Spleen (tissue), 11 donors: ENCODE measurements at regions not wholly inside any gene's neighbourhood (a gene's known extent, or its start where the extent isn't known, plus 50 kb on each side); places are given as distances from the start of the nearest gene placed in this dataset.

Source experiments
- DNase-seq: peaks from one replicate; pipeline ENCODE4 v3.0.0-alpha.2; 2020
- H3K27ac ChIP-seq, 8 donors: fragments of 200-600 bp; sonication (generic) in 7 of 8; 1 replicate in 4 of 8; 2 replicates in 4 of 8; pipeline versions ENCODE4 v1.5.0 to v1.8.0; 2016 to 2021; ENCODE audit warnings: inconsistent platforms in 4 of 8, mild to moderate bottlenecking in 4 of 8, moderate library complexity in 1 of 8
- H3K27me3 ChIP-seq, 7 donors: fragments of 200-600 bp; sonication (generic) in 6 of 7; replicated peaks in 1 of 7; 1 replicate in 4 of 7; 2 replicates in 3 of 7; pipeline versions ENCODE4 v1.5.0 to v1.8.0; 2016 to 2021; ENCODE audit warnings: inconsistent platforms in 3 of 7, mild to moderate bottlenecking in 1 of 7
- H3K36me3 ChIP-seq, 6 donors: fragments of 200-600 bp; sonication (generic) in 5 of 6; 1 replicate in 4 of 6; 2 replicates in 2 of 6; pipeline versions ENCODE4 v1.5.0 to v1.8.0; 2016 to 2021; ENCODE audit warnings: inconsistent platforms in 2 of 6
- H3K4me1 ChIP-seq, 6 donors: fragments of 200-600 bp; sonication (generic) in 5 of 6; 1 replicate in 3 of 6; 2 replicates in 3 of 6; pipeline versions ENCODE4 v1.5.0 to v1.8.0; 2016 to 2021; ENCODE audit warnings: inconsistent platforms in 3 of 6
- H3K4me3 ChIP-seq, 8 donors: fragments of 200-600 bp; sonication (generic) in 7 of 8; 1 replicate in 4 of 8; 2 replicates in 4 of 8; pipeline versions ENCODE4 v1.5.0 to v1.8.0; 2016 to 2021; ENCODE audit warnings: inconsistent platforms in 4 of 8, mild to moderate bottlenecking in 4 of 8, moderate library complexity in 2 of 8
- H3K9me3 ChIP-seq, 8 donors: fragments of 200-600 bp; sonication (generic) in 7 of 8; 1 replicate in 4 of 8; 2 replicates in 4 of 8; pipeline versions ENCODE4 v1.5.0 to v1.8.0; 2016 to 2021; ENCODE audit warnings: inconsistent platforms in 4 of 8
- POLR2A ChIP-seq, 3 donors: fragments of 450-650 bp; IDR thresholded peaks; one replicate each; pipeline ENCODE4 v1.5.1; 2017; ENCODE audit warnings: antibody characterized with exemption in 3 of 3, mild to moderate bottlenecking in 1 of 3
- POLR2AphosphoS5 ChIP-seq, 3 donors: sonication (generic); formaldehyde crosslinking; IDR thresholded peaks; one replicate each; pipeline ENCODE4 v1.5.1; 2017; ENCODE audit warnings: antibody characterized with exemption in 3 of 3
- WGBS, 5 donors: extraction: QIAGEN DNeasy Blood & Tissue Kit in 3 of 5; methylation state at CpG; one replicate each; pipeline versions ENCODE4 v1.1.5 to v1.1.7; 2013 to 2018; 5-methylcytosine and 5-hydroxymethylcytosine counted together
- intact Hi-C: fragments of 100-400 bp; cut with DNase I; formaldehyde crosslinking; loops from one replicate; pipeline ENCODE4 v1.15.0; 2023; ENCODE audit warnings: low total_unique reads
- TF ChIP-seq, protein P1 (sequence below), 11 experiments: fragments of 200-600 bp in 7 of 11; fragments of 450-650 bp in 4 of 11; sonication (generic) in 4 of 11; IDR thresholded peaks in 8 of 11; conservative IDR thresholded peaks in 3 of 11; 1 replicate in 7 of 11; 2 replicates in 4 of 11; pipeline versions ENCODE4 v1.4.0 to v1.8.0; 2016 to 2021; ENCODE audit warnings: antibody characterized with exemption in 11 of 11, inconsistent platforms in 4 of 11, mild to moderate bottlenecking in 1 of 11
- donor health status: healthy with polysubstance abuse.
- donor health status: DM: no; HTN: no; CAD: no; lungs with moderate emphysema.
- donor health status: DM: no; HTN: no; CAD: no.
- donor health status: Bipolar disorder and iron deficiency.
- donor health status: healthy.
- donor health status: DM: no; HTN: no; CAD: no.
- donor health status: DM: yes; HTN: yes; CAD: no.

DNA sequence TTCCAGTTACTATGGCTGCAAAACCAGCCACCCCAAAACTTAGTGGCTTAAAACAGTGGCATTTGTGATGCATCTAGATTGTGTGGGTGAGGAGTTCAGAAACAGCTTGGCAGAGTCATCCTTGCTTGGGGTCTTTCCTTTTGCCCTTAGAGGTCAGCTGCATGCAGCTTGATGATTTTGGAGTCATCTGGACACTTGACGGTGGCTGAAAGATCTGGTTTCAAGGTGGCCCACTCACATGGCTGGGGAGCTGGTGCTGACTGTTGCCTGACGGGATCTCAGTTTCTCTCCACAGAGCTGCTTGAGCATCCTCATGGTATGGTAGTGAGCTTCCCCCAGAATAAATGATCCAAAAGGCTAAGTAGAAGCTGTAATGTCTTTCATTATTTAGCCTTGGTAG is 191.3 kb upstream of the GALNT17 start:
- H3K27ac ChIP-seq, result no peak overlapping the region
- H3K9me3 ChIP-seq, result peaks cover 0 to 26% (median 4%) of the 10 kb centered on the region in 8 donors
- TF ChIP-seq, protein P1, sequence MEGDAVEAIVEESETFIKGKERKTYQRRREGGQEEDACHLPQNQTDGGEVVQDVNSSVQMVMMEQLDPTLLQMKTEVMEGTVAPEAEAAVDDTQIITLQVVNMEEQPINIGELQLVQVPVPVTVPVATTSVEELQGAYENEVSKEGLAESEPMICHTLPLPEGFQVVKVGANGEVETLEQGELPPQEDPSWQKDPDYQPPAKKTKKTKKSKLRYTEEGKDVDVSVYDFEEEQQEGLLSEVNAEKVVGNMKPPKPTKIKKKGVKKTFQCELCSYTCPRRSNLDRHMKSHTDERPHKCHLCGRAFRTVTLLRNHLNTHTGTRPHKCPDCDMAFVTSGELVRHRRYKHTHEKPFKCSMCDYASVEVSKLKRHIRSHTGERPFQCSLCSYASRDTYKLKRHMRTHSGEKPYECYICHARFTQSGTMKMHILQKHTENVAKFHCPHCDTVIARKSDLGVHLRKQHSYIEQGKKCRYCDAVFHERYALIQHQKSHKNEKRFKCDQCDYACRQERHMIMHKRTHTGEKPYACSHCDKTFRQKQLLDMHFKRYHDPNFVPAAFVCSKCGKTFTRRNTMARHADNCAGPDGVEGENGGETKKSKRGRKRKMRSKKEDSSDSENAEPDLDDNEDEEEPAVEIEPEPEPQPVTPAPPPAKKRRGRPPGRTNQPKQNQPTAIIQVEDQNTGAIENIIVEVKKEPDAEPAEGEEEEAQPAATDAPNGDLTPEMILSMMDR (IDR thresholded peaks at IDR 0.05 in 8 of 11, conservative IDR thresholded peaks at IDR 0.05 in 3 of 11), result no peak
- no peak for TF ChIP-seq POLR2AphosphoS5 (IDR thresholded peaks at IDR 0.05)
- no peak for TF ChIP-seq POLR2A (IDR thresholded peaks at IDR 0.05)
- 90 to 100% (median 93%) methylated on average over 2 of the region's 2 CpGs for WGBS, 5 donors
- DNase-seq, result no peak
- H3K4me3 ChIP-seq, result no peak overlapping the region
- peaks cover 0 to 3% (median 0%) of the 10 kb centered on the region in 7 donors for H3K27me3 ChIP-seq
- intact Hi-C loops, result no loop called here
- no peaks in the 10 kb centered on the region for H3K36me3 ChIP-seq
- H3K4me1 ChIP-seq, result no peaks in the 10 kb centered on the region

DNA sequence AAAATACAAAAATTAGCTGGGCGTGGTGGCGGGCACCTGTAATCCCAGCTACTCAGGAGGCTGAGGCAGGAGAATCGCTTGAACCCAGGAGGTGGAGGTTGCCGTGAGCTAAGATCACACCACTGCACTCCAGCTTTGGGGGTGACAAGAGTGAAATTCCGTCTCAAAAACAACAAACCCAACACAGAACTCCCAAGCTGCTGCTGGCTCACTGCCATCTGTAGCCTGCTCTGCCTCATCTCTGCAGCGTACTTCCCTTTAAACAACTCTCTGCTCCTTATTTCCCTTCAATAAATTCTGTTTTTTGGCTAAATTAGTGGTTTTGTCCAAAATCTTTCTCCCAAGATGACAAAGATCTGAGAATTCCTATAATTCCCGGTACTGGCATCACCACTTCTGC is 189.2 kb upstream of the GALNT17 start:
- DNase-seq, result no peak
- Histone ChIP-seq H3K27ac (no peak overlapping the region), H3K27me3 (peaks cover 0 to 3% (median 0%) of the 10 kb centered on the region in 7 donors), H3K36me3 (no peaks in the 10 kb centered on the region), H3K4me1 (no peaks in the 10 kb centered on the region), H3K4me3 (no peak overlapping the region), H3K9me3 (peaks cover 0 to 30% (median 6%) of the 10 kb centered on the region in 8 donors)
- TF ChIP-seq, protein P1 (IDR thresholded peaks at IDR 0.05 in 8 of 11, conservative IDR thresholded peaks at IDR 0.05 in 3 of 11), result no peak
- TF ChIP-seq POLR2A (IDR thresholded peaks at IDR 0.05) (no peak), POLR2AphosphoS5 (IDR thresholded peaks at IDR 0.05) (no peak)
- 78 to 87% (median 80%) methylated on average over 7 of the region's 7 CpGs for WGBS, 5 donors
- intact Hi-C loops, result no loop called here

DNA sequence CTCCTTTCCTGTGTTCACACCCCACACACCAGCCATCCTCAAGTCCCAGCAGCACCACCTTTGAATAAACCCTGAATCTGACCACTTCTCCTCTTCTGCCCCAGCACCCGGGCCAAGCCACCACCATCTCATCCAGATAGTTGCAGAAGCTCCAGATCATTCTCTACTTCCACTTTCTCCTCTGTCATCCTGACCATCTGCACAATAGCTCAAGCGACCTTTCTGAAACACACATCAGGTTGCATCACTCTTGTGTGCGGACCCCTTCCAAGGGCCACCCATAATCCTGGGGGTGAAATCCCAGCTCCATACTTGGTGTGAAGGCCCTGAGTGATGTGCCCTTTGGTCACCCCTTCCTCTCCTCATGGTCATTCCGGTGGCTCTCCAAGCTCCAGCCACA is 187.4 kb upstream of the GALNT17 start:
- no peaks in the 10 kb centered on the region for H3K36me3 ChIP-seq
- no peak for TF ChIP-seq POLR2A (IDR thresholded peaks at IDR 0.05)
- no peak for TF ChIP-seq POLR2AphosphoS5 (IDR thresholded peaks at IDR 0.05)
- TF ChIP-seq, protein P1 (IDR thresholded peaks at IDR 0.05 in 8 of 11, conservative IDR thresholded peaks at IDR 0.05 in 3 of 11), result no peak
- H3K27ac ChIP-seq, result no peak overlapping the region
- H3K4me3 ChIP-seq, result no peak overlapping the region
- DNase-seq, result no peak
- WGBS, 5 donors, result 65 to 77% (median 68%) methylated on average over 4 of the region's 4 CpGs
- H3K4me1 ChIP-seq, result no peaks in the 10 kb centered on the region
- peaks cover 0 to 3% (median 0%) of the 10 kb centered on the region in 7 donors for H3K27me3 ChIP-seq
- peaks cover 0 to 36% (median 17%) of the 10 kb centered on the region in 8 donors for H3K9me3 ChIP-seq
- intact Hi-C loops, result no loop called here

DNA sequence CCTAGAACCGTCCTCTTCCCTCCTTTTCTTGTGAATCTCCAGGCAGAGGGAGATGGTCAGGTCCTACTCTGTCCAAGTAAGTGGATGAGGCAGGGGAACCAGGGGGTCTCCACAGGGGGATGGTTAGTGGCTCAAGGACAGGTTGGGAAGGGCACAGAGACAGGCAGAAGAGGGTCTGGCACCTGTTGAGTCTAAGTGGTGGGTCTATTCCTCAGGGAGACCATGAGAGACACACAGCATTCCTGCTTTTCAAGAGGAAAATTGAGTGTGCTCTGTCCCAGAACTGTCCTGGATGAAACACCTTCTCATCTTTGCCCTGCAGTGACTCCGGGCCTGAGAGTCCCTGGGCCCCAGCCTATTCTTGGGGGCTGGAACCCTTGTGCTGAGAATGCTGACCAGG is 184.8 kb upstream of the GALNT17 start:
- Histone ChIP-seq H3K27me3 (peaks cover 0 to 3% (median 0%) of the 10 kb centered on the region in 7 donors), H3K9me3 (peaks cover 0 to 56% (median 17%) of the 10 kb centered on the region in 8 donors), H3K36me3 (no peaks in the 10 kb centered on the region), H3K27ac (no peak overlapping the region), H3K4me3 (no peak overlapping the region), H3K4me1 (no peaks in the 10 kb centered on the region)
- DNase-seq, result no peak
- WGBS, 5 donors, result 65 to 75% (median 69%) methylated on average over 2 of the region's 2 CpGs
- intact Hi-C loops, result no loop called here
- TF ChIP-seq, protein P1 (IDR thresholded peaks at IDR 0.05 in 8 of 11, conservative IDR thresholded peaks at IDR 0.05 in 3 of 11), result no peak
- TF ChIP-seq POLR2AphosphoS5 (IDR thresholded peaks at IDR 0.05), result no peak
- TF ChIP-seq POLR2A (IDR thresholded peaks at IDR 0.05), result no peak
